Mesenteric fat pad (tissue), 1 donor: ENCODE measurements at regions not wholly inside any gene's neighbourhood (a gene's known extent, or its start where the extent isn't known, plus 50 kb on each side); places are given as distances from the start of the nearest gene placed in this dataset.

Source experiments
- DNase-seq: peaks from one replicate; pipeline ENCODE4 v3.0.0-alpha.2; 2020; ENCODE audit warnings: low spot score
- donor health status: DM: yes; HTN: yes; CAD: no.

GRCh38 chr4:32000846-32001488, 1280.8 kb downstream of the PCDH7 start:
- no peak for DNase-seq

- DNase-seq, result no peak
Observed at GRCh38 chr4:32002037-32002747, 1282.0 kb downstream of the PCDH7 start.

- DNase-seq, result no peak
Observed at GRCh38 chr4:32003548-32003947, 1283.4 kb downstream of the PCDH7 start.

- no peak for DNase-seq
Observed at GRCh38 chr4:32010221-32010620, 1290.1 kb downstream of the PCDH7 start.

GRCh38 chr4:32022071-32022470, 1301.9 kb downstream of the PCDH7 start:
- no peak for DNase-seq

GRCh38 chr4:32025851-32026459, 1305.8 kb downstream of the PCDH7 start:
- no peak for DNase-seq

- DNase-seq, result no peak
Observed at GRCh38 chr4:32030406-32030805, 1310.2 kb downstream of the PCDH7 start.

GRCh38 chr4:32031026-32031425, 1310.9 kb downstream of the PCDH7 start:
- no peak for DNase-seq

GRCh38 chr4:32032136-32032672, 1312.0 kb downstream of the PCDH7 start:
- DNase-seq, result no peak

GRCh38 chr4:32037399-32037798, 1317.2 kb downstream of the PCDH7 start:
- no peak for DNase-seq

GRCh38 chr4:32042486-32043247, 1322.5 kb downstream of the PCDH7 start:
- DNase-seq, result no peak

- DNase-seq, result no peak
Observed at GRCh38 chr4:32043248-32043633, 1323.1 kb downstream of the PCDH7 start.

GRCh38 chr4:32061916-32062315, 1341.7 kb downstream of the PCDH7 start:
- no peak for DNase-seq

- no peak for DNase-seq
Observed at GRCh38 chr4:32073542-32073941, 1353.4 kb downstream of the PCDH7 start.

- DNase-seq, result no peak
Observed at GRCh38 chr4:32087211-32087610, 1367.0 kb downstream of the PCDH7 start.

GRCh38 chr4:32094987-32095386, 1374.8 kb downstream of the PCDH7 start:
- no peak for DNase-seq

GRCh38 chr4:32102896-32103295, 1382.7 kb downstream of the PCDH7 start:
- DNase-seq, result no peak

GRCh38 chr4:32106767-32107166, 1386.6 kb downstream of the PCDH7 start:
- no peak for DNase-seq

- DNase-seq, result no peak
Observed at GRCh38 chr4:32112891-32113290, 1392.7 kb downstream of the PCDH7 start.

- DNase-seq, result no peak
Observed at GRCh38 chr4:32117693-32118092, 1397.5 kb downstream of the PCDH7 start.

GRCh38 chr4:32119907-32120306, 1399.7 kb downstream of the PCDH7 start:
- no peak for DNase-seq

- DNase-seq, result no peak
Observed at GRCh38 chr4:32128549-32128948, 1408.4 kb downstream of the PCDH7 start.
